CD14-positive monocyte (primary cell): ENCODE measurements at regions not wholly inside any gene's neighbourhood (a gene's known extent, or its start where the extent isn't known, plus 50 kb on each side); places are given as distances from the start of the nearest gene placed in this dataset.

ENCODE experiments used
- DNase-seq, 3 donors: peaks; one replicate each; pipeline ENCODE4 v3.0.0-alpha.2; 2011 to 2022
- H2AFZ ChIP-seq: 2 replicates; pipeline ENCODE4 v1.6.0; 2012; ENCODE audit warnings: mild to moderate bottlenecking, low read depth, low read length, inconsistent platforms; ENCODE audit not compliant: insufficient read depth, poor library complexity, severe bottlenecking
- H3K27ac ChIP-seq, 2 donors: 1 replicate in 1 of 2; 2 replicates in 1 of 2; pipeline ENCODE4 v1.5.1; 2012 to 2013; ENCODE audit warnings: low read length in 2 of 2, control low read depth in 1 of 2, inconsistent platforms in 1 of 2, low read depth in 1 of 2, mild to moderate bottlenecking in 1 of 2
- H3K27me3 ChIP-seq, 2 donors: one replicate each; pipeline versions ENCODE4 v1.6.0 to v1.6.1; 2011 to 2013; ENCODE audit warnings: low read length in 2 of 2; ENCODE audit not compliant: control insufficient read depth in 2 of 2, insufficient read depth in 2 of 2
- H3K36me3 ChIP-seq, 2 donors: replicated peaks in 1 of 2; 1 replicate in 1 of 2; 2 replicates in 1 of 2; pipeline versions ENCODE4 v1.5.1 to v1.6.1; 2012 to 2013; ENCODE audit warnings: low read length in 2 of 2, control low read depth in 1 of 2, inconsistent platforms in 1 of 2, mild to moderate bottlenecking in 1 of 2; ENCODE audit not compliant: insufficient read depth in 2 of 2, control insufficient read depth in 1 of 2
- H3K4me1 ChIP-seq, 2 donors: 1 replicate in 1 of 2; 2 replicates in 1 of 2; pipeline versions ENCODE4 v1.5.1 to v1.6.1; 2012 to 2013; ENCODE audit warnings: low read length in 2 of 2, control low read depth in 1 of 2, inconsistent platforms in 1 of 2, mild to moderate bottlenecking in 1 of 2, moderate library complexity in 1 of 2; ENCODE audit not compliant: insufficient read depth in 2 of 2, control insufficient read depth in 1 of 2
- H3K4me2 ChIP-seq: replicated peaks from 2 replicates; pipeline ENCODE3; 2012; ENCODE audit warnings: low read length, moderate library complexity, mild to moderate bottlenecking; ENCODE audit not compliant: poor library complexity, severe bottlenecking; ENCODE audit errors: extremely low read depth
- H3K4me3 ChIP-seq, 3 experiments: fragments of 200-600 bp in 1 of 3; sonication (generic) in 1 of 3; replicated peaks in 1 of 3; 1 replicate in 2 of 3; 2 replicates in 1 of 3; pipeline ENCODE4 v1.5.1; 2011 to 2013; ENCODE audit warnings: low read length in 3 of 3, mild to moderate bottlenecking in 3 of 3, control low read depth in 2 of 3, low read depth in 2 of 3, inconsistent platforms in 1 of 3, moderate library complexity in 1 of 3
- H3K79me2 ChIP-seq: 2 replicates; pipeline ENCODE4 v1.6.0; 2012; ENCODE audit warnings: mild to moderate bottlenecking, control low read depth, inconsistent platforms, low read length, moderate library complexity; ENCODE audit not compliant: insufficient read depth
- H3K9ac ChIP-seq: 2 replicates; pipeline ENCODE4 v1.6.0; 2017; ENCODE audit warnings: low read length, mild to moderate bottlenecking; ENCODE audit not compliant: insufficient read depth, poor library complexity, severe bottlenecking
- H3K9me3 ChIP-seq, 2 donors: replicated peaks in 1 of 2; 1 replicate in 1 of 2; 2 replicates in 1 of 2; pipeline versions ENCODE4 v1.5.1 to v1.6.1; 2012 to 2013; ENCODE audit warnings: low read length in 2 of 2, control low read depth in 1 of 2; ENCODE audit not compliant: control insufficient read depth in 1 of 2, insufficient read depth in 1 of 2
- H4K20me1 ChIP-seq: 2 replicates; pipeline ENCODE4 v1.6.0; 2012; ENCODE audit warnings: mild to moderate bottlenecking, low read length, control low read depth, moderate library complexity; ENCODE audit not compliant: insufficient read depth
- H3K27ac Mint-ChIP-seq, 7 donors: one replicate each; pipeline ENCODE4 v1.8.0; 2020; ENCODE audit warnings: mild to moderate bottlenecking in 7 of 7, mixed read lengths in 7 of 7, moderate library complexity in 6 of 7, inconsistent platforms in 2 of 7
- H3K27me3 Mint-ChIP-seq, 3 donors: one replicate each; pipeline ENCODE4 v1.8.0; 2021 to 2022; ENCODE audit warnings: low read depth in 3 of 3, mild to moderate bottlenecking in 3 of 3, mixed read lengths in 3 of 3, moderate library complexity in 3 of 3, inconsistent platforms in 1 of 3
- H3K36me3 Mint-ChIP-seq, 2 donors: one replicate each; pipeline ENCODE4 v1.8.0; 2020; ENCODE audit warnings: mixed read lengths in 2 of 2, inconsistent platforms in 1 of 2, mild to moderate bottlenecking in 1 of 2
- H3K4me1 Mint-ChIP-seq: one replicate; pipeline ENCODE4 v1.8.0; 2020; ENCODE audit warnings: mild to moderate bottlenecking, mixed read lengths
- H3K4me3 Mint-ChIP-seq, 2 donors: one replicate each; pipeline ENCODE4 v1.8.0; 2020; ENCODE audit warnings: mild to moderate bottlenecking in 2 of 2, mixed read lengths in 2 of 2, moderate library complexity in 1 of 2
- H3K9me3 Mint-ChIP-seq, 7 donors: one replicate each; pipeline ENCODE4 v1.8.0; 2020 to 2022; ENCODE audit warnings: mixed read lengths in 7 of 7, mild to moderate bottlenecking in 6 of 7, moderate library complexity in 6 of 7, inconsistent platforms in 2 of 7
- WGBS: methylation state at CpG from one replicate; pipeline ENCODE4 v1.1.5; 2013; ENCODE audit warnings: missing lambda C conversion rate; ENCODE audit not compliant: insufficient coverage; 5-methylcytosine and 5-hydroxymethylcytosine counted together
- intact Hi-C, 2 donors: fragments of 100-400 bp; cut with micrococcal nuclease; formaldehyde crosslinking; loops; one replicate each; pipeline versions ENCODE4 v1.15.0 to v1.15.1; 2023
- TF ChIP-seq, protein P1 (sequence below): fragments of 200-600 bp; IDR thresholded peaks from one replicate; pipeline ENCODE4 v1.8.0; 2022; ENCODE audit warnings: antibody characterized with exemption, mild to moderate bottlenecking

DNA sequence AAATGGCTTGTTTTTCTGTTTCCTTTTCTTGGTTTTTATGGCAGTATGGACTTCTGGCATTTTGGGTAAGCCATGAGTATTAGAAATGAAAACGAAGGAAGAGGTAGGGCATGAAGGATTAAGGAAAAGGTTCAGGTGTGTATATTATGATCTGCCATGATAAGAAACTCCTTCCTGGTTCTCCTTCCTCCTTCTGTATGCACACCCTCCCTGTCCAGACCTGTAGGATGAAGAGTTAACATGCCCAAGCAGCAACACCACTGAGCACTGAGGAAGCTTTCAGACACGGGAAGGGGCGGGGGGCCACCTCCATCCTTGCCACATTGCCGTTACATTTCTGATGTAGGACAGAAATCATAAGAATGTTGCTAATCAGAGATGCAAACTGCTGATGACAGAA lies 361.0 kb upstream of the ZMIZ1 start:
- no peak overlapping the region for H3K27ac Mint-ChIP-seq
- no peak for DNase-seq
- H3K4me3 ChIP-seq = no peak overlapping the region
- H3K4me1 ChIP-seq = no peaks in the 10 kb centered on the region
- no peaks in the 10 kb centered on the region for H3K36me3 ChIP-seq
- no peaks in the 10 kb centered on the region for H3K79me2 ChIP-seq
- peaks cover 2 to 12% (median 7%) of the 10 kb centered on the region in 7 donors for H3K9me3 Mint-ChIP-seq
- no peak overlapping the region for H3K9ac ChIP-seq
- intact Hi-C loops = no loop called here
- no peak overlapping the region for H3K27ac ChIP-seq
- H3K36me3 Mint-ChIP-seq = no peaks in the 10 kb centered on the region
- 86% methylated on average over 3 of the region's 4 CpGs for WGBS
- H3K4me2 ChIP-seq = no peak overlapping the region
- H4K20me1 ChIP-seq = no peaks in the 10 kb centered on the region
- H3K27me3 Mint-ChIP-seq = peaks cover 2 to 5% (median 5%) of the 10 kb centered on the region in 3 donors
- no peak overlapping the region for H2AFZ ChIP-seq
- H3K4me1 Mint-ChIP-seq = peaks cover 2% of the 10 kb centered on the region
- H3K9me3 ChIP-seq = no peaks in the 10 kb centered on the region
- no peak overlapping the region for H3K4me3 Mint-ChIP-seq
- TF ChIP-seq, protein P1, sequence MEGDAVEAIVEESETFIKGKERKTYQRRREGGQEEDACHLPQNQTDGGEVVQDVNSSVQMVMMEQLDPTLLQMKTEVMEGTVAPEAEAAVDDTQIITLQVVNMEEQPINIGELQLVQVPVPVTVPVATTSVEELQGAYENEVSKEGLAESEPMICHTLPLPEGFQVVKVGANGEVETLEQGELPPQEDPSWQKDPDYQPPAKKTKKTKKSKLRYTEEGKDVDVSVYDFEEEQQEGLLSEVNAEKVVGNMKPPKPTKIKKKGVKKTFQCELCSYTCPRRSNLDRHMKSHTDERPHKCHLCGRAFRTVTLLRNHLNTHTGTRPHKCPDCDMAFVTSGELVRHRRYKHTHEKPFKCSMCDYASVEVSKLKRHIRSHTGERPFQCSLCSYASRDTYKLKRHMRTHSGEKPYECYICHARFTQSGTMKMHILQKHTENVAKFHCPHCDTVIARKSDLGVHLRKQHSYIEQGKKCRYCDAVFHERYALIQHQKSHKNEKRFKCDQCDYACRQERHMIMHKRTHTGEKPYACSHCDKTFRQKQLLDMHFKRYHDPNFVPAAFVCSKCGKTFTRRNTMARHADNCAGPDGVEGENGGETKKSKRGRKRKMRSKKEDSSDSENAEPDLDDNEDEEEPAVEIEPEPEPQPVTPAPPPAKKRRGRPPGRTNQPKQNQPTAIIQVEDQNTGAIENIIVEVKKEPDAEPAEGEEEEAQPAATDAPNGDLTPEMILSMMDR = no peak
- no peaks in the 10 kb centered on the region for H3K27me3 ChIP-seq

DNA sequence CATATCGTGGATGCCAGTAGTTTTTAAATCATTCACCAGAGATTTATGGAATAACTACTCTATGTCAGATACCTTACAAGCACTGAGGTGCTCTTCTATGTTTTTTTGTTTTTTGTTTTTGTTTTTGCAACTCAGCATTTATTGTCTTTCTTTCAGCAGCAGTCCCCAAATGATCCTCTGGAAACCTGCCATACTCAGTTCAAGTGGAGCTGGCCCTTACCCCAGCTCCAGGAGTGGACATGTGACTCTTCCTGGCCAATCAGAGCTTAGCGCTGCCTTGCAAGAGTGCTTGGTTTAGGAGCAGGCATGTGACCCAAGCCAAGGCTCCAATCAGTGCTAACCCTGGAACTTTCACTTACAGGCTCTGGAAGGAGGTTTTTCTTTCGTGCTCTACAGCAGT lies 356.6 kb upstream of the ZMIZ1 start:
- WGBS = 100% methylated on average over 1 of the region's 3 CpGs

More for the DNA sequence above, 356.6 kb upstream of the ZMIZ1 start:
- no peak for DNase-seq
- H4K20me1 ChIP-seq = no peaks in the 10 kb centered on the region
- Mint-ChIP-seq H3K4me3 (no peak overlapping the region), H3K36me3 (no peaks in the 10 kb centered on the region), H3K9me3 (peaks cover 2 to 12% (median 7%) of the 10 kb centered on the region in 7 donors), H3K27me3 (peaks cover 2 to 5% (median 4%) of the 10 kb centered on the region in 3 donors), H3K27ac (no peak overlapping the region), H3K4me1 (no peaks in the 10 kb centered on the region)
- H3K79me2 ChIP-seq = no peaks in the 10 kb centered on the region
- H3K9me3 ChIP-seq = no peaks in the 10 kb centered on the region
- H3K36me3 ChIP-seq = no peaks in the 10 kb centered on the region
- no peak overlapping the region for H3K27ac ChIP-seq
- no peak overlapping the region for H3K9ac ChIP-seq
- no peak overlapping the region for H3K4me3 ChIP-seq
- no peak overlapping the region for H3K4me2 ChIP-seq
- intact Hi-C loops = no loop called here
- H3K27me3 ChIP-seq = no peaks in the 10 kb centered on the region
- TF ChIP-seq, protein P1 = no peak
- H2AFZ ChIP-seq = no peak overlapping the region
- H3K4me1 ChIP-seq = no peaks in the 10 kb centered on the region
